Spleen (tissue), 11 donors: ENCODE measurements at regions not wholly inside any gene's neighbourhood (a gene's known extent, or its start where the extent isn't known, plus 50 kb on each side); places are given as distances from the start of the nearest gene placed in this dataset.

Experiments used
- DNase-seq: peaks from one replicate; pipeline ENCODE4 v3.0.0-alpha.2; 2020
- H3K27ac ChIP-seq, 8 donors: fragments of 200-600 bp; sonication (generic) in 7 of 8; 1 replicate in 4 of 8; 2 replicates in 4 of 8; pipeline versions ENCODE4 v1.5.0 to v1.8.0; 2016 to 2021; ENCODE audit warnings: inconsistent platforms in 4 of 8, mild to moderate bottlenecking in 4 of 8, moderate library complexity in 1 of 8
- H3K27me3 ChIP-seq, 7 donors: fragments of 200-600 bp; sonication (generic) in 6 of 7; replicated peaks in 1 of 7; 1 replicate in 4 of 7; 2 replicates in 3 of 7; pipeline versions ENCODE4 v1.5.0 to v1.8.0; 2016 to 2021; ENCODE audit warnings: inconsistent platforms in 3 of 7, mild to moderate bottlenecking in 1 of 7
- H3K36me3 ChIP-seq, 6 donors: fragments of 200-600 bp; sonication (generic) in 5 of 6; 1 replicate in 4 of 6; 2 replicates in 2 of 6; pipeline versions ENCODE4 v1.5.0 to v1.8.0; 2016 to 2021; ENCODE audit warnings: inconsistent platforms in 2 of 6
- H3K4me1 ChIP-seq, 6 donors: fragments of 200-600 bp; sonication (generic) in 5 of 6; 1 replicate in 3 of 6; 2 replicates in 3 of 6; pipeline versions ENCODE4 v1.5.0 to v1.8.0; 2016 to 2021; ENCODE audit warnings: inconsistent platforms in 3 of 6
- H3K4me3 ChIP-seq, 8 donors: fragments of 200-600 bp; sonication (generic) in 7 of 8; 1 replicate in 4 of 8; 2 replicates in 4 of 8; pipeline versions ENCODE4 v1.5.0 to v1.8.0; 2016 to 2021; ENCODE audit warnings: inconsistent platforms in 4 of 8, mild to moderate bottlenecking in 4 of 8, moderate library complexity in 2 of 8
- H3K9me3 ChIP-seq, 8 donors: fragments of 200-600 bp; sonication (generic) in 7 of 8; 1 replicate in 4 of 8; 2 replicates in 4 of 8; pipeline versions ENCODE4 v1.5.0 to v1.8.0; 2016 to 2021; ENCODE audit warnings: inconsistent platforms in 4 of 8
- CTCF ChIP-seq, 11 experiments: fragments of 200-600 bp in 7 of 11; fragments of 450-650 bp in 4 of 11; sonication (generic) in 4 of 11; IDR thresholded peaks in 8 of 11; conservative IDR thresholded peaks in 3 of 11; 1 replicate in 7 of 11; 2 replicates in 4 of 11; pipeline versions ENCODE4 v1.4.0 to v1.8.0; 2016 to 2021; ENCODE audit warnings: antibody characterized with exemption in 11 of 11, inconsistent platforms in 4 of 11, mild to moderate bottlenecking in 1 of 11
- POLR2A ChIP-seq, 3 donors: fragments of 450-650 bp; IDR thresholded peaks; one replicate each; pipeline ENCODE4 v1.5.1; 2017; ENCODE audit warnings: antibody characterized with exemption in 3 of 3, mild to moderate bottlenecking in 1 of 3
- POLR2AphosphoS5 ChIP-seq, 3 donors: sonication (generic); formaldehyde crosslinking; IDR thresholded peaks; one replicate each; pipeline ENCODE4 v1.5.1; 2017; ENCODE audit warnings: antibody characterized with exemption in 3 of 3
- WGBS, 5 donors: extraction: QIAGEN DNeasy Blood & Tissue Kit in 3 of 5; methylation state at CpG; one replicate each; pipeline versions ENCODE4 v1.1.5 to v1.1.7; 2013 to 2018; 5-methylcytosine and 5-hydroxymethylcytosine counted together
- intact Hi-C: fragments of 100-400 bp; cut with DNase I; formaldehyde crosslinking; loops from one replicate; pipeline ENCODE4 v1.15.0; 2023; ENCODE audit warnings: low total_unique reads
- donor health status: healthy with polysubstance abuse.
- donor health status: DM: no; HTN: no; CAD: no; lungs with moderate emphysema.
- donor health status: DM: no; HTN: no; CAD: no.
- donor health status: Bipolar disorder and iron deficiency.
- donor health status: healthy.
- donor health status: DM: no; HTN: no; CAD: no.
- donor health status: DM: yes; HTN: yes; CAD: no.

GRCh38 chr16:77037696-77038347, 153.2 kb upstream of the MON1B start:
- Histone ChIP-seq H3K36me3 (no peaks in the 10 kb centered on the region), H3K27ac (no peak overlapping the region), H3K9me3 (peaks cover 0 to 5% (median 0%) of the 10 kb centered on the region in 8 donors), H3K4me1 (no peaks in the 10 kb centered on the region), H3K27me3 (no peaks in the 10 kb centered on the region), H3K4me3 (no peak overlapping the region)
- intact Hi-C loops = no loop called here
- TF ChIP-seq CTCF (IDR thresholded peaks at IDR 0.05 in 8 of 11, conservative IDR thresholded peaks at IDR 0.05 in 3 of 11) (no peak), POLR2A (IDR thresholded peaks at IDR 0.05) (no peak), POLR2AphosphoS5 (IDR thresholded peaks at IDR 0.05) (no peak)
- DNase-seq = no peak
- WGBS, 5 donors = 69 to 74% (median 70%) methylated on average over 2 of the region's 2 CpGs

- TF ChIP-seq POLR2A (IDR thresholded peaks at IDR 0.05) = no peak
- no peak overlapping the region for H3K27ac ChIP-seq
- intact Hi-C loops = no loop called here
Observed at GRCh38 chr16:77041468-77041867, 149.5 kb upstream of the MON1B start.

GRCh38 chr16:77043076-77043475, 147.9 kb upstream of the MON1B start:
- TF ChIP-seq CTCF (IDR thresholded peaks at IDR 0.05 in 8 of 11, conservative IDR thresholded peaks at IDR 0.05 in 3 of 11) (peak in 3 of 11 experiments; percentile 12 to 19 (median 15)), POLR2A (IDR thresholded peaks at IDR 0.05) (no peak)
- WGBS, 5 donors = 70 to 100% (median 86%) methylated on average over 1 of the region's 1 CpG
- intact Hi-C loops = no loop called here
- no peaks in the 10 kb centered on the region for H3K9me3 ChIP-seq
- no peak overlapping the region for H3K4me3 ChIP-seq
- H3K27ac ChIP-seq = no peak overlapping the region
- no peaks in the 10 kb centered on the region for H3K36me3 ChIP-seq
- H3K27me3 ChIP-seq = no peaks in the 10 kb centered on the region
- H3K4me1 ChIP-seq = no peaks in the 10 kb centered on the region
- no peak for DNase-seq

More at GRCh38 chr16:77041468-77041867, 149.5 kb upstream of the MON1B start:
- no peaks in the 10 kb centered on the region for H3K27me3 ChIP-seq
- H3K4me3 ChIP-seq = no peak overlapping the region
- H3K36me3 ChIP-seq = no peaks in the 10 kb centered on the region
- no peak for DNase-seq
- H3K9me3 ChIP-seq = no peaks in the 10 kb centered on the region
- 68 to 91% (median 78%) methylated on average over 5 of the region's 5 CpGs for WGBS, 5 donors
- H3K4me1 ChIP-seq = no peaks in the 10 kb centered on the region

- no peaks in the 10 kb centered on the region for H3K36me3 ChIP-seq
- no peaks in the 10 kb centered on the region for H3K27me3 ChIP-seq
- no peaks in the 10 kb centered on the region for H3K9me3 ChIP-seq
- intact Hi-C loops = no loop called here
- no peak overlapping the region for H3K4me3 ChIP-seq
- DNase-seq = no peak
- WGBS, 5 donors = 87 to 95% (median 89%) methylated on average over 4 of the region's 4 CpGs
- H3K27ac ChIP-seq = no peak overlapping the region
- H3K4me1 ChIP-seq = no peaks in the 10 kb centered on the region
- TF ChIP-seq POLR2AphosphoS5 (IDR thresholded peaks at IDR 0.05) = no peak
- no peak for TF ChIP-seq POLR2A (IDR thresholded peaks at IDR 0.05)
- no peak for TF ChIP-seq CTCF (IDR thresholded peaks at IDR 0.05 in 8 of 11, conservative IDR thresholded peaks at IDR 0.05 in 3 of 11)
Observed at GRCh38 chr16:77046206-77046605, 144.8 kb upstream of the MON1B start.

GRCh38 chr16:77048085-77048484, 142.9 kb upstream of the MON1B start:
- intact Hi-C loops = no loop called here

More at GRCh38 chr16:77048085-77048484, 142.9 kb upstream of the MON1B start:
- Histone ChIP-seq H3K4me1 (no peaks in the 10 kb centered on the region), H3K4me3 (no peak overlapping the region), H3K27ac (no peak overlapping the region), H3K9me3 (no peaks in the 10 kb centered on the region), H3K36me3 (no peaks in the 10 kb centered on the region), H3K27me3 (no peaks in the 10 kb centered on the region)
- no peak for DNase-seq
- TF ChIP-seq CTCF (IDR thresholded peaks at IDR 0.05 in 8 of 11, conservative IDR thresholded peaks at IDR 0.05 in 3 of 11) (no peak), POLR2AphosphoS5 (IDR thresholded peaks at IDR 0.05) (no peak), POLR2A (IDR thresholded peaks at IDR 0.05) (no peak)
